ENCODE measurements at regions not wholly inside any gene's neighbourhood (a gene's known extent, or its start where the extent isn't known, plus 50 kb on each side); places are given as distances from the start of the nearest gene placed in this dataset.

GRCh38 chr14:54114941-54115340, 158.3 kb upstream of the BMP4 start:
- H3K4me3 ChIP-seq (ENCODE audit: control insufficient read depth in 1 of 7, extremely low read depth in 1 of 7, insufficient read depth in 4 of 7, low read depth in 2 of 7, low read length in 6 of 7) = no peak overlapping the region
- no peaks in the 10 kb centered on the region for H3K36me3 ChIP-seq (ENCODE audit: control insufficient read depth in 4 of 4, insufficient read depth in 4 of 4, low read length in 3 of 4)
- POLR2A ChIA-PET = no interaction called here
- H3K27ac ChIP-seq (ENCODE audit: insufficient read depth in 1 of 2, low read depth in 1 of 2, low read length in 2 of 2, poor library complexity in 1 of 2, severe bottlenecking in 2 of 2) = no peak overlapping the region
- H3K27me3 ChIP-seq (replicated peaks in 2 of 5; ENCODE audit: control insufficient read depth in 4 of 5, insufficient read depth in 5 of 5, low read length in 4 of 5) = peaks cover 0 to 4% (median 0%) of the 10 kb centered on the region in 5 experiments
- CTCF ChIA-PET = interaction anchor here (1.0 kb wide), 1 partner anchor 17 kb away, joined by 5 read pairs; no protein-coding TSS in a partner anchor
- no CpG with 5 or more reads among the region's 1 CpG for WGBS (ENCODE audit: insufficient coverage)
- no peaks in the 10 kb centered on the region for H3K4me1 ChIP-seq (ENCODE audit: control extremely low read depth in 1 of 4, control insufficient read depth in 4 of 4, insufficient read depth in 4 of 4, low read length in 3 of 4)
- no peak for DNase-seq
- H3K9me3 ChIP-seq (ENCODE audit: control extremely low read depth in 1 of 5, control insufficient read depth in 4 of 5, insufficient read depth in 2 of 5, low read depth in 1 of 5, low read length in 4 of 5) = no peaks in the 10 kb centered on the region

GRCh38 chr14:54116198-54116885, 159.7 kb upstream of the BMP4 start:
- H3K27me3 ChIP-seq (replicated peaks in 2 of 5; ENCODE audit: control insufficient read depth in 4 of 5, insufficient read depth in 5 of 5, low read length in 4 of 5) = peaks cover 0 to 5% (median 0%) of the 10 kb centered on the region in 5 experiments
- WGBS (ENCODE audit: insufficient coverage) = 71% methylated on average over 1 of the region's 2 CpGs
- H3K9me3 ChIP-seq (ENCODE audit: control extremely low read depth in 1 of 5, control insufficient read depth in 4 of 5, insufficient read depth in 2 of 5, low read depth in 1 of 5, low read length in 4 of 5) = no peaks in the 10 kb centered on the region
- no peak for DNase-seq
- no peak overlapping the region for H3K4me3 ChIP-seq (ENCODE audit: control insufficient read depth in 1 of 7, extremely low read depth in 1 of 7, insufficient read depth in 4 of 7, low read depth in 2 of 7, low read length in 6 of 7)
- H3K27ac ChIP-seq (ENCODE audit: insufficient read depth in 1 of 2, low read depth in 1 of 2, low read length in 2 of 2, poor library complexity in 1 of 2, severe bottlenecking in 2 of 2) = no peak overlapping the region
- CTCF ChIA-PET = interaction anchor here (1.2 kb wide), 1 partner anchor 57 kb away, joined by 4 read pairs; no protein-coding TSS in a partner anchor
- no peaks in the 10 kb centered on the region for H3K36me3 ChIP-seq (ENCODE audit: control insufficient read depth in 4 of 4, insufficient read depth in 4 of 4, low read length in 3 of 4)
- no peaks in the 10 kb centered on the region for H3K4me1 ChIP-seq (ENCODE audit: control extremely low read depth in 1 of 4, control insufficient read depth in 4 of 4, insufficient read depth in 4 of 4, low read length in 3 of 4)
- POLR2A ChIA-PET = no interaction called here

GRCh38 chr14:54116972-54117371, 160.3 kb upstream of the BMP4 start:
- 100% methylated on average over 1 of the region's 2 CpGs for WGBS (ENCODE audit: insufficient coverage)
- ChIA-PET POLR2A (no interaction called here), CTCF (interaction anchor here (1.2 kb wide), 1 partner anchor 57 kb away, joined by 4 read pairs; no protein-coding TSS in a partner anchor)
- Histone ChIP-seq H3K27me3 (replicated peaks in 2 of 5; ENCODE audit: control insufficient read depth in 4 of 5, insufficient read depth in 5 of 5, low read length in 4 of 5) (peaks cover 0 to 10% (median 0%) of the 10 kb centered on the region in 5 experiments), H3K4me3 (ENCODE audit: control insufficient read depth in 1 of 7, extremely low read depth in 1 of 7, insufficient read depth in 4 of 7, low read depth in 2 of 7, low read length in 6 of 7) (no peak overlapping the region), H3K27ac (ENCODE audit: insufficient read depth in 1 of 2, low read depth in 1 of 2, low read length in 2 of 2, poor library complexity in 1 of 2, severe bottlenecking in 2 of 2) (no peak overlapping the region), H3K4me1 (ENCODE audit: control extremely low read depth in 1 of 4, control insufficient read depth in 4 of 4, insufficient read depth in 4 of 4, low read length in 3 of 4) (no peaks in the 10 kb centered on the region), H3K36me3 (ENCODE audit: control insufficient read depth in 4 of 4, insufficient read depth in 4 of 4, low read length in 3 of 4) (no peaks in the 10 kb centered on the region), H3K9me3 (ENCODE audit: control extremely low read depth in 1 of 5, control insufficient read depth in 4 of 5, insufficient read depth in 2 of 5, low read depth in 1 of 5, low read length in 4 of 5) (no peaks in the 10 kb centered on the region)
- DNase-seq = no peak

DNA sequence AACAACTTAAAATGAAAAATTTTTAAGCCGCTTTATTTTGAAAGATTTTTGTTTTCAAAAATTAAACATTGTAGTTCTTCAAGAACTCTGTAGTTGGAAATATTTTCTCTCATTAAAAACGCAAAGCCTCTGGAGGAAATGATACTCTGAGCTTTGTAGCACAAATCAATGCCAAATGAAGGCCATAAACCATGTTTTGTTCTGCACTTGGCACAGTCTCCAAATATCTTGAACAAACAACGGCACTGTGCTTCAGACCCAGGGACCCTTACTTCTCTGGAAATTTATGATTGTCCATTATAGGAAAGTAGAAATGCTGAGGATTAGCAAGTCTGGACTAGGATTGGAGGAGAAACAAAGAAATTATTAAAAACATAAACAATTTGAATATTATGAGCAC, 160.8 kb upstream of the BMP4 start:
- Histone ChIP-seq H3K4me1 (ENCODE audit: control extremely low read depth in 1 of 4, control insufficient read depth in 4 of 4, insufficient read depth in 4 of 4, low read length in 3 of 4) (no peaks in the 10 kb centered on the region), H3K27me3 (replicated peaks in 2 of 5; ENCODE audit: control insufficient read depth in 4 of 5, insufficient read depth in 5 of 5, low read length in 4 of 5) (peaks cover 0 to 10% (median 0%) of the 10 kb centered on the region in 5 experiments), H3K27ac (ENCODE audit: insufficient read depth in 1 of 2, low read depth in 1 of 2, low read length in 2 of 2, poor library complexity in 1 of 2, severe bottlenecking in 2 of 2) (no peak overlapping the region), H3K4me3 (ENCODE audit: control insufficient read depth in 1 of 7, extremely low read depth in 1 of 7, insufficient read depth in 4 of 7, low read depth in 2 of 7, low read length in 6 of 7) (no peak overlapping the region), H3K36me3 (ENCODE audit: control insufficient read depth in 4 of 4, insufficient read depth in 4 of 4, low read length in 3 of 4) (no peaks in the 10 kb centered on the region), H3K9me3 (ENCODE audit: control extremely low read depth in 1 of 5, control insufficient read depth in 4 of 5, insufficient read depth in 2 of 5, low read depth in 1 of 5, low read length in 4 of 5) (no peaks in the 10 kb centered on the region)
- ChIA-PET CTCF (no interaction called here), POLR2A (no interaction called here)
- DNase-seq = no peak
- 50% methylated on average over 2 of the region's 3 CpGs for WGBS (ENCODE audit: insufficient coverage)

- Histone ChIP-seq H3K4me3 (ENCODE audit: control insufficient read depth in 1 of 7, extremely low read depth in 1 of 7, insufficient read depth in 4 of 7, low read depth in 2 of 7, low read length in 6 of 7) (no peak overlapping the region), H3K4me1 (ENCODE audit: control extremely low read depth in 1 of 4, control insufficient read depth in 4 of 4, insufficient read depth in 4 of 4, low read length in 3 of 4) (no peaks in the 10 kb centered on the region), H3K27me3 (replicated peaks in 2 of 5; ENCODE audit: control insufficient read depth in 4 of 5, insufficient read depth in 5 of 5, low read length in 4 of 5) (peaks cover 0 to 10% (median 0%) of the 10 kb centered on the region in 5 experiments), H3K9me3 (ENCODE audit: control extremely low read depth in 1 of 5, control insufficient read depth in 4 of 5, insufficient read depth in 2 of 5, low read depth in 1 of 5, low read length in 4 of 5) (no peaks in the 10 kb centered on the region), H3K36me3 (ENCODE audit: control insufficient read depth in 4 of 4, insufficient read depth in 4 of 4, low read length in 3 of 4) (no peaks in the 10 kb centered on the region), H3K27ac (ENCODE audit: insufficient read depth in 1 of 2, low read depth in 1 of 2, low read length in 2 of 2, poor library complexity in 1 of 2, severe bottlenecking in 2 of 2) (no peak overlapping the region)
- no peak for DNase-seq
- POLR2A ChIA-PET = no interaction called here
- WGBS (ENCODE audit: insufficient coverage) = 100% methylated on average over 3 of the region's 3 CpGs
- CTCF ChIA-PET = no interaction called here
Measured at GRCh38 chr14:54117924-54118323, 161.3 kb upstream of the BMP4 start.

GRCh38 chr14:54120260-54120659, 163.6 kb upstream of the BMP4 start:
- Histone ChIP-seq H3K4me1 (ENCODE audit: control extremely low read depth in 1 of 4, control insufficient read depth in 4 of 4, insufficient read depth in 4 of 4, low read length in 3 of 4) (no peaks in the 10 kb centered on the region), H3K4me3 (ENCODE audit: control insufficient read depth in 1 of 7, extremely low read depth in 1 of 7, insufficient read depth in 4 of 7, low read depth in 2 of 7, low read length in 6 of 7) (no peak overlapping the region), H3K36me3 (ENCODE audit: control insufficient read depth in 4 of 4, insufficient read depth in 4 of 4, low read length in 3 of 4) (no peaks in the 10 kb centered on the region), H3K27me3 (replicated peaks in 2 of 5; ENCODE audit: control insufficient read depth in 4 of 5, insufficient read depth in 5 of 5, low read length in 4 of 5) (peaks cover 0 to 10% (median 0%) of the 10 kb centered on the region in 5 experiments), H3K9me3 (ENCODE audit: control extremely low read depth in 1 of 5, control insufficient read depth in 4 of 5, insufficient read depth in 2 of 5, low read depth in 1 of 5, low read length in 4 of 5) (no peaks in the 10 kb centered on the region), H3K27ac (ENCODE audit: insufficient read depth in 1 of 2, low read depth in 1 of 2, low read length in 2 of 2, poor library complexity in 1 of 2, severe bottlenecking in 2 of 2) (no peak overlapping the region)
- ChIA-PET POLR2A (no interaction called here), CTCF (no interaction called here)
- no peak for DNase-seq
- WGBS (ENCODE audit: insufficient coverage) = no CpG with 5 or more reads among the region's 1 CpG

DNA sequence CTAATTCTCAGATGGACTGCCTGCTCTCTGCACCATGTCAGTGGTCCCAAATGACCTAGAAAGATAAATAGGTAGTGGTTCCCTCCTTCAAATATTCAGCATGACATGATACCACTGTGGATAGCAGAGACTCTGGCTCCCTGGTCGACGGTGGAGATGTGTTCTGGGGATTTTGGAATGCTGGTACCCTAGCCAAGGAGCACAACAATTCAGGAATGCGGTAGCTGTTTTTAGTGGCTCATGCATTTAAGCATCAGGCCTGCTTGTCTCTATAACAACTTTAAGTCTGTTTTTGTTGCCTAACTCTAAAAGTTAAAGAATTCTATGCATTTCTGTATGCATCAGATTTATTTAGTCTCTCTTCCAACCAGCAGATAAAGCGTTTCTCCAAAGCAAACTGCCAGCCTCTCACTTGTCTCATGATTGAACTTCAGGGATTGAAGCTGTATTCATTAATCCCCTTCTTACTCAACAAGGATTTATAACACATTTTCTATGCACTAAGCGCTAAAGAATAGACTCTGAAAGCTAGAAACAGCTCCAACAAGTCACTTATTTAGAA, 164.9 kb upstream of the BMP4 start:
- H3K4me1 ChIP-seq (ENCODE audit: control extremely low read depth in 1 of 4, control insufficient read depth in 4 of 4, insufficient read depth in 4 of 4, low read length in 3 of 4) = no peaks in the 10 kb centered on the region
- no peak for DNase-seq
- H3K9me3 ChIP-seq (ENCODE audit: control extremely low read depth in 1 of 5, control insufficient read depth in 4 of 5, insufficient read depth in 2 of 5, low read depth in 1 of 5, low read length in 4 of 5) = no peaks in the 10 kb centered on the region
- H3K27ac ChIP-seq (ENCODE audit: insufficient read depth in 1 of 2, low read depth in 1 of 2, low read length in 2 of 2, poor library complexity in 1 of 2, severe bottlenecking in 2 of 2) = no peak overlapping the region
- H3K4me3 ChIP-seq (ENCODE audit: control insufficient read depth in 1 of 7, extremely low read depth in 1 of 7, insufficient read depth in 4 of 7, low read depth in 2 of 7, low read length in 6 of 7) = no peak overlapping the region
- CTCF ChIA-PET = no interaction called here
- H3K27me3 ChIP-seq (replicated peaks in 2 of 5; ENCODE audit: control insufficient read depth in 4 of 5, insufficient read depth in 5 of 5, low read length in 4 of 5) = peaks cover 0 to 10% (median 0%) of the 10 kb centered on the region in 5 experiments
- 100% methylated on average over 3 of the region's 5 CpGs for WGBS (ENCODE audit: insufficient coverage)
- H3K36me3 ChIP-seq (ENCODE audit: control insufficient read depth in 4 of 4, insufficient read depth in 4 of 4, low read length in 3 of 4) = no peaks in the 10 kb centered on the region
- POLR2A ChIA-PET = no interaction called here

Data from common myeloid progenitor, CD34-positive (primary cell).